ELR (cell line): ENCODE measurements at regions not wholly inside any gene's neighbourhood (a gene's known extent, or its start where the extent isn't known, plus 50 kb on each side); places are given as distances from the start of the nearest gene placed in this dataset.
"Not testable (repeated sequence)": the region's sequence is repeated elsewhere in the genome, so short reads cannot be mapped to it uniquely, and the experiment has no call there.

ENCODE experiments used
- DNase-seq: peaks from one replicate; pipeline ENCODE4 v3.0.0-alpha.2; 2015; ENCODE audit warnings: low read depth

- DNase-seq = no peak
Observed at GRCh38 chr9:27672718-27673117, 99.4 kb upstream of the C9orf72 start.

- no peak for DNase-seq
Observed at GRCh38 chr9:27673641-27674040, 100.4 kb upstream of the C9orf72 start.

- DNase-seq = no peak
Observed at GRCh38 chr9:27675354-27675753, 102.1 kb upstream of the C9orf72 start.

DNA sequence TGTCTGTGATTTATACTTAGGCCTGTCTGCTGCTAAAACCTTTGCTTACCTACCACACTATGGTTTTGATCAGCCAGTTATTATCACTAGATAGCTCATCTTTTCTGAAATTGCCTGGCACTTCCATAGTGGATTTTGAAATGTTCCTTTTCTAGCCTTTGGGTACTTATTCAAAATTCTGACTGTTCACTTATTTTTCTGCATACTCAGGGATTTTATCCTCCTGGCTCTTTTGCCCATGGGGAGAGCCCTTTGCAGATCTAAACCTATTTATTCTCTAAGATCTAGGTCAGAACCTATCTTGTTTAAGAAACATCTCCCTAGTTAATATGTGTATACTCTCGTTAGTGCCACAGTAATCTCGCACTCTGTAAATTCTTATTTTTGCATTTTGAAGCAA, 103.5 kb upstream of the C9orf72 start:
- no peak for DNase-seq

DNA sequence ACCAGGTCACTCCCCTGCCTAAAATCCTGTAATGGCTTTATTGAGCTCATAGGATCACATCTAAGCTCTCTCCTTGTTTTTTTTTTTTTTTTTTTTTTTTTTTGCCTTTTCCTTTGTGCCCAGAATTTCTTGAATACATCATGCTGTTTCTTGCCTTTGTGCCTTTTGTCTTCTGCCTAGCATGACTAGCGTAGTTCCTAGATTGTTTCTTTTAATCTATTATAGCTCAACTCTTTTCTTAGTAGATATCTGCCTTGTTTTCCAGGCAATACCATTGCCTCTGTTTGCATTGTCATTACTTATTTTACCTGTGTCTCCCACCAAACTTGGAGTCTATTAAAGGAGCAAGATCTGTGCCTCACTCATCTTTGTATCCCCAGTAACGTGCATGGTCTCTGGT, 106.1 kb upstream of the C9orf72 start:
- DNase-seq = no peak

GRCh38 chr9:27683181-27683580, 109.9 kb upstream of the C9orf72 start:
- DNase-seq = no peak

GRCh38 chr9:27688954-27689353, 115.7 kb upstream of the C9orf72 start:
- DNase-seq = no peak

DNA sequence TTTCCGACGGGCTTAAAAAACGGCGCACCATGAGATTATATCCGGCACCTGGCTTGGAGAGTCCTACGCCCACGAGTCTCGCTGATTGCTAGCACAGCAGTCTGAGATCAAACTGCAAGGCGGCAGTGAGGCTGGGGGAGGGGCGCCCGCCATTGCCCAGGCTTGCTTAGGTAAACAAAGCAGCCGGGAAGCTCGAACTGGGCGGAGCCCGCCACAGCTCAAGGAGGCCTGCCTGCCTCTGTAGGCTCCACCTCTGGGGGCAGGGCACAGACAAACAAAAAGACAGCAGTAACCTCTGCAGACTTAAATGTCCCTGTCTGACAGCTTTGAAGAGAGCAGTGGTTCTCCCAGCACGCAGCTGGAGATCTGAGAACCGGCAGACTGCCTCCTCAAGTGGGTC, 117.5 kb upstream of the C9orf72 start:
- DNase-seq = not testable (repeated sequence)

- no peak for DNase-seq
Observed at GRCh38 chr9:27699621-27700020, 126.3 kb upstream of the C9orf72 start.

DNA sequence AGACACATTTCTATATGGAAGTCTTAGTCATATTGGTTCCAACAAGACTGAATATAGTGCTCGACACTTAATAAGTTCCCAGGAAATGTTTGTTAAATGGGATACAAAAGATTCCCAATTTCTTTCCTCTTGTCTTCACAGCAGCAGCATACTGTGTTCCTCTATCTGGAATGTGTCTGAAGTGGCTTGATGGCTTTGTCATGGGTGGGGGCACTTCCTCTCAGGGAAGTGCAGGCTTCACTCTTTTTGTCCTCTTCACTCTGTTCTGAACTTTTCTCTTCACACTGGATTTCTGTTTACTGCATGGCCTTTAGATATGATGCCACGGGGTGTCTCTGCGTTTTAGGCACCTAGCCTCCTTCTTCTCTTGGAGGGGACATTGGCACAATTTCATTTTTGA, 127.7 kb upstream of the C9orf72 start:
- no peak for DNase-seq

DNA sequence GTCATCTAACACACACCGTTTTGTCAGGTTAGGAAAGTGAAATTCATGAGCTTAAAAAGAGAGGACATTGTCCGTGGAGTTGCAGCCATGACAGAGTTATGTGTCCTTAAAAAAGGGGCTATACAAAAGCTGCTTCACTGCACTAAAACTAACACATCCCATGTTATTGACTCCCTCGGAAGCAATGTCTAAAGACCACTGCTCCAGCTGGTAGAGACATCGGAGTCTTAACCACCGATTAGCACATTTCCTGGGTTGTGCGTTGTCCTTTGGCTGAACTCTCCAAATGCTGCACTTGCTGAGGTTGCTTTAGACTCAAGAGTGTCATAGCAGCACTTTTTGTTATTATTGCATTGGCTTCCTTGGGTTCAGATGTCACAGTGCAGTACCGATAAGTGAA, 128.3 kb upstream of the C9orf72 start:
- DNase-seq = no peak

GRCh38 chr9:27703216-27703980, 130.1 kb upstream of the C9orf72 start:
- DNase-seq = no peak

DNA sequence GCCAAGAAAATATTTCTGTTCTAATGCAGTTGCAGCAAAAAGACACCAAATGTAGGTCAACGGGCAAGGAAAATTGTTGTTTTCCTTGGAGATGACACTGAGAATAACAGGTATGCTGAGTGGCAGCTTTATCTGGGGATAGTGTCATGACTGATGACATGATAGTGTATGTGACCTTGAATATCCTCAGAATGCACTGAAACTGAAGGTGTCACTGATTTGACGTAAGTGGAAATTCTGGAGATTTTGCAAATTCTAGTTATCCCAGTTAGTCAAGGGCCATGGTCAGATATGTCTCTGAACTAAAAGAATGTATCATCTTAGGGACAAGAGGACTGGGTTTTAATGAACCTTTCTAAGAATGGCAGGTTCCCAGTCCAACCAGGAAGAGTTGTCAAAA, 138.0 kb upstream of the C9orf72 start:
- no peak for DNase-seq

- DNase-seq = no peak
Observed at GRCh38 chr9:27712806-27713205, 139.5 kb upstream of the C9orf72 start.

DNA sequence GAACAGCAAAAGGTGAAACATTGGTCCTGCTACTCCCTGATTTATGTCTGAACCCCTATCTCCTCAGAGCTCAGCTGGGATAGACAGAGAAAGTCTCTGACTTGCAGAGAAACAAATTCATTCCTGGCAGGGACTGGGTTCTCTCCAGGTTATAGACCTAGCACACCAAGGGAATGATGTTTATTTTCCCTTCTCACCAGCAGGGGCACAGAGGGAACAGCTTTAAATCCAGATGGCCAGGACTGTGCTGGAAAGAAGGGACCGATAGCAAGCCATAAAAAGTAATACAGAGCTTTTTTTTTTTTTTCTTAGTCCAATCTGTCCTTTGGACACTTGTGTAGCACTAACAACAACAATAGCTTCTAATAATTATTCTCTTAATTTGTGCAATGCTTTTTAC, 141.1 kb upstream of the C9orf72 start:
- no peak for DNase-seq

DNA sequence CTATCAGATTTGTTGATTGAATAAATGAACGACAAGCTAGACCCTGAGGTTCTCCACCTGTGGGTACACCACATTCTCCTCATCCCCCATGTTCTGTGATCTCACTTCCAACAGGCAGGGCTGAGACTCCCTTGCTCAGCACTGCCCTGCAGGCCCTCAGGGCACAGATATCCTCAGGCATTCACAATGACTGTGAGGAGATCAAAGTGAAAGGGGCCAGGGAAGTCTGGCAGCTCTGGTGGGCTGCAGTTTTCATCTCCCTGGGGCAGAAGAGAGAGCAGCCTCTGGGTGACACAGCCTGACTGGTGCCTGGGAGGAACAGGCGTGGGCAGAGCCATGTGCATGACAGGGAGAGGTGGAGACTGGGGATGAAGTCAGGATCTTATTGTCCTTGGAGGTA, 142.4 kb upstream of the C9orf72 start:
- DNase-seq = no peak

- DNase-seq = no peak
Observed at GRCh38 chr9:27717991-27718390, 144.7 kb upstream of the C9orf72 start.

GRCh38 chr9:27719711-27720110, 146.4 kb upstream of the C9orf72 start:
- no peak for DNase-seq

GRCh38 chr9:27722866-27723265, 149.6 kb upstream of the C9orf72 start:
- no peak for DNase-seq

- peak; percentile 35 for DNase-seq
Observed at GRCh38 chr9:27726244-27727081, 153.2 kb upstream of the C9orf72 start.

- DNase-seq = no peak
Observed at GRCh38 chr9:27732494-27732893, 159.2 kb upstream of the C9orf72 start.

DNA sequence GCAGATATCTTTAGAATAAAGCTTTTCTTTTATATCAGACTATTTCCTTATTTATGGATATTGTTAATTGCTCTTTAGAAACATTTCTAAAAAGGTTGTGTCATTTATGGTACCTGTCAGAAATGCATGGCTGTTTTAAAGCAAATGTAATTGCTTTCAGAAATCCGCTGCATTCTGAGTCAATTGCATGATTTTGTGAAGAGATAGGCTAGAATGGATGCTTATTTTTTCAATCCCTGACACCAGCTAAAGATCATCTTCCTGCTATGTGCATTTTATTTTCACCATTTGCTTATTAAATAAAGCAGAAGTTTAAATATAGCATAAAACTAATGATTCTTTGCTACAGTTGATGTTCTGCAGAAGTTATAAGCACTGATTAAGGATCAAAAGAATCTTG, 170.2 kb upstream of the C9orf72 start:
- no peak for DNase-seq

- no peak for DNase-seq
Observed at GRCh38 chr9:27747450-27747849, 174.2 kb upstream of the C9orf72 start.

GRCh38 chr9:27749838-27750237, 176.6 kb upstream of the C9orf72 start:
- no peak for DNase-seq
